ENCODE measurements at regions not wholly inside any gene's neighbourhood (a gene's known extent, or its start where the extent isn't known, plus 50 kb on each side); places are given as distances from the start of the nearest gene placed in this dataset.

DNA sequence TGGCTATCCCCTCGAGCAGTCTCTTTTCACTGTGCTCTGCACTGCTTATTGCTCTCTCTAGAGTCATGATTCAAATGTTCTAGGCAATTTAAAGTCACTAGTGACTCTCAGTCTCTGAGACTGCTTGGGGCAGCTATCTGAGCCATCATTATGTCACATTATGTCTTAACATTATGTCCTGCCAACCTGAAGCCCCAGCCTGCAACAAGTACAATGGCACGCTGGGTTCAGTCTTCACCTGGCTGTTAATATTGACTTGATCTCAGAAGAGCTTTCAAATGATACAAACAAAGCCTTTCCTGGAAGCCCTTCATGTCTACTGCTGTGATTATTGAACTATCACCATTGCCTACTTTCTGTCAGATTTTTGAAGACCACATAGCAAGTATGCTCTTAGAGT, 128.1 kb upstream of the GRM7 start:
- TF ChIP-seq, protein P1, sequence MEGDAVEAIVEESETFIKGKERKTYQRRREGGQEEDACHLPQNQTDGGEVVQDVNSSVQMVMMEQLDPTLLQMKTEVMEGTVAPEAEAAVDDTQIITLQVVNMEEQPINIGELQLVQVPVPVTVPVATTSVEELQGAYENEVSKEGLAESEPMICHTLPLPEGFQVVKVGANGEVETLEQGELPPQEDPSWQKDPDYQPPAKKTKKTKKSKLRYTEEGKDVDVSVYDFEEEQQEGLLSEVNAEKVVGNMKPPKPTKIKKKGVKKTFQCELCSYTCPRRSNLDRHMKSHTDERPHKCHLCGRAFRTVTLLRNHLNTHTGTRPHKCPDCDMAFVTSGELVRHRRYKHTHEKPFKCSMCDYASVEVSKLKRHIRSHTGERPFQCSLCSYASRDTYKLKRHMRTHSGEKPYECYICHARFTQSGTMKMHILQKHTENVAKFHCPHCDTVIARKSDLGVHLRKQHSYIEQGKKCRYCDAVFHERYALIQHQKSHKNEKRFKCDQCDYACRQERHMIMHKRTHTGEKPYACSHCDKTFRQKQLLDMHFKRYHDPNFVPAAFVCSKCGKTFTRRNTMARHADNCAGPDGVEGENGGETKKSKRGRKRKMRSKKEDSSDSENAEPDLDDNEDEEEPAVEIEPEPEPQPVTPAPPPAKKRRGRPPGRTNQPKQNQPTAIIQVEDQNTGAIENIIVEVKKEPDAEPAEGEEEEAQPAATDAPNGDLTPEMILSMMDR (IDR thresholded peaks at IDR 0.05) = no peak
- no peak for TF ChIP-seq POLR2A (IDR thresholded peaks at IDR 0.05)
